OCI-LY3 (cell line): ENCODE measurements at regions not wholly inside any gene's neighbourhood (a gene's known extent, or its start where the extent isn't known, plus 50 kb on each side); places are given as distances from the start of the nearest gene placed in this dataset.

Source experiments
- H2AFZ ChIP-seq: fragments of 200-600, 300-600 bp; shearing (Covaris generic); 2 replicates; pipeline ENCODE4 v1.6.0; 2014; ENCODE audit warnings: antibody characterized with exemption, low read depth, low read length
- H3K27ac ChIP-seq: fragments of 200-600, 300-600 bp; sonication (generic); 2 replicates; pipeline ENCODE4 v1.5.1; 2014; ENCODE audit warnings: mild to moderate bottlenecking, low read length, moderate library complexity, mixed read lengths
- H3K27me3 ChIP-seq: fragments of 200-600, 300-600 bp; sonication (generic); 2 replicates; pipeline ENCODE4 v1.6.1; 2014; ENCODE audit warnings: low read depth, low read length, mixed read lengths
- H3K36me3 ChIP-seq: fragments of 200-600, 300-600 bp; sonication (generic); replicated peaks from 2 replicates; pipeline ENCODE3; 2014; ENCODE audit warnings: low read depth, low read length, mixed read lengths
- H3K4me1 ChIP-seq: fragments of 300-600, 200-600 bp; sonication (generic); 2 replicates; pipeline ENCODE4 v1.6.1; 2014; ENCODE audit warnings: low read length, mixed read lengths
- H3K4me2 ChIP-seq: fragments of 200-600, 300-600 bp; sonication (generic); 2 replicates; pipeline ENCODE4 v1.6.1; 2014; ENCODE audit warnings: low read length, mixed read lengths
- H3K4me3 ChIP-seq: fragments of 300-600, 200-600 bp; sonication (generic); 2 replicates; pipeline ENCODE4 v1.5.1; 2014; ENCODE audit warnings: antibody characterized with exemption, mild to moderate bottlenecking, low read length, moderate library complexity
- H3K79me2 ChIP-seq: fragments of 300-600, 200-600 bp; shearing (Covaris generic); 2 replicates; pipeline ENCODE4 v1.6.1; 2014; ENCODE audit warnings: mild to moderate bottlenecking, low read length, mixed read lengths
- H3K9ac ChIP-seq: fragments of 300-600, 200-600 bp; shearing (Covaris generic); 2 replicates; pipeline ENCODE4 v1.6.0; 2014; ENCODE audit warnings: mild to moderate bottlenecking, low read length, moderate library complexity
- H3K9me3 ChIP-seq: fragments of 200-600, 300-600 bp; shearing (Covaris generic); 2 replicates; pipeline ENCODE4 v1.6.1; 2014; ENCODE audit warnings: low read length, mixed read lengths; ENCODE audit not compliant: insufficient read depth
- H4K20me1 ChIP-seq: fragments of 200-600, 300-600 bp; sonication (generic); 2 replicates; pipeline ENCODE4 v1.6.1; 2016; ENCODE audit warnings: low read length, mixed read lengths; ENCODE audit not compliant: insufficient read depth
- EZH2phosphoT487 ChIP-seq: fragments of 200-600 bp; shearing (Covaris generic); IDR thresholded peaks from 2 replicates; pipeline ENCODE4 v1.6.1; 2018; ENCODE audit warnings: antibody characterized with exemption, mixed run types, low read depth
- TF ChIP-seq, protein P1 (sequence below): fragments of 200-600, 300-600 bp; sonication (generic); IDR thresholded peaks from 2 replicates; pipeline ENCODE4 v1.5.1; 2014; ENCODE audit warnings: antibody characterized with exemption, low read length, low read depth

DNA sequence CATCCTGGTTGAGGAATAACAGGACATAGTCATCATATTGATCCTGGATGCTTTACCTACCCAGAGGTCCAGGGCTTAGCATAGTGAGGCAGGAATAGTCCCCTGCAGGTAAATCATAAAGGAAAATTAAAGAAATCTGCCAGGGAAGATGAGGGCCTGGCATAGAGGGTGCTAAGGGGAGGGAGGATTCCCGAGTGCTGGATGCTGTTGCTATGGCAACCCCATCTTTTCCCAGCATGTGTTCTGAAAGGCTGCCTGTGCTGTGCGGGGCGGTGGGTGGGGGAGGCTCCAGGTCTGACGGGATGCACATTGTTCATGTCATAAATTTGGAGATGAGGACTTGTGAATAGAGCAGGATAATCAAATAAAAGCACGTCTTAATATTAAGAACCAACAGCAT is 212.6 kb upstream of the PCSK2 start:
- TF ChIP-seq EZH2phosphoT487 = no peak
- TF ChIP-seq, protein P1, sequence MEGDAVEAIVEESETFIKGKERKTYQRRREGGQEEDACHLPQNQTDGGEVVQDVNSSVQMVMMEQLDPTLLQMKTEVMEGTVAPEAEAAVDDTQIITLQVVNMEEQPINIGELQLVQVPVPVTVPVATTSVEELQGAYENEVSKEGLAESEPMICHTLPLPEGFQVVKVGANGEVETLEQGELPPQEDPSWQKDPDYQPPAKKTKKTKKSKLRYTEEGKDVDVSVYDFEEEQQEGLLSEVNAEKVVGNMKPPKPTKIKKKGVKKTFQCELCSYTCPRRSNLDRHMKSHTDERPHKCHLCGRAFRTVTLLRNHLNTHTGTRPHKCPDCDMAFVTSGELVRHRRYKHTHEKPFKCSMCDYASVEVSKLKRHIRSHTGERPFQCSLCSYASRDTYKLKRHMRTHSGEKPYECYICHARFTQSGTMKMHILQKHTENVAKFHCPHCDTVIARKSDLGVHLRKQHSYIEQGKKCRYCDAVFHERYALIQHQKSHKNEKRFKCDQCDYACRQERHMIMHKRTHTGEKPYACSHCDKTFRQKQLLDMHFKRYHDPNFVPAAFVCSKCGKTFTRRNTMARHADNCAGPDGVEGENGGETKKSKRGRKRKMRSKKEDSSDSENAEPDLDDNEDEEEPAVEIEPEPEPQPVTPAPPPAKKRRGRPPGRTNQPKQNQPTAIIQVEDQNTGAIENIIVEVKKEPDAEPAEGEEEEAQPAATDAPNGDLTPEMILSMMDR = no peak

DNA sequence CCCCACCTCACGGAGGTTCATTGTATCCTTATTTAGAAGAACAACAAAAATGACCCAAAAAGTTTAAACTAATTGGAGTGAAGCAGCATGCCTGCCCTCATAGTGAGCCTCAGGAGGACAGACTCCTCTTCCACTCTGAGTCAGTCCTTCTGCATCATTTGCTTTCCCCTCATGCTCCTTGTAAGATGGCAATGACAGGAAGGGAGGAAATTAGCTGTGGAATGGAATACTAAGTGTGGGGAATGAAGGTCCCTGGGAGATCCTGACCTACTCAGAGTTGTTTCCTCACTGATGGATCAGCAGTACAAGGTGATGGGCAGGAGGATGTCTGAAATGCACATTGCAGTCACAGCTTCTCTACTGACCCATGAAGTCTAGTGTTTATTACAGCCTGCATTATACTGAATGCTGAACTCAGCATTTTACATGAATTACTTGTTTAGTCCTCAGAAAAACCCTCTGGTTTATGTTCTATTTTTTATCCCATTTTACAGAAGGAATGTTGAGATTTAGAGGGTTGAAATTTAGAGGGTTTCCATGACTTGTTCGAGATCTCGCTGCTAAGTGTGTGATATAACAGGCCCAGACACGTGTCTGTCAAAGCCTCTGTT is 212.0 kb upstream of the PCSK2 start:
- no peak overlapping the region for H3K27ac ChIP-seq
- H3K9ac ChIP-seq = no peak overlapping the region
- H2AFZ ChIP-seq = no peak overlapping the region
- no peaks in the 10 kb centered on the region for H3K9me3 ChIP-seq
- TF ChIP-seq, protein P1 = no peak
- TF ChIP-seq EZH2phosphoT487 = no peak
- peaks cover 3% of the 10 kb centered on the region; the same call in 1 of the 2 replicates for H3K27me3 ChIP-seq
- H3K36me3 ChIP-seq = no peaks in the 10 kb centered on the region
- H3K4me1 ChIP-seq = no peaks in the 10 kb centered on the region
- no peaks in the 10 kb centered on the region for H3K79me2 ChIP-seq
- no peaks in the 10 kb centered on the region for H4K20me1 ChIP-seq
- H3K4me2 ChIP-seq = no peak overlapping the region
- H3K4me3 ChIP-seq = no peak overlapping the region

More for the DNA sequence above, 212.6 kb upstream of the PCSK2 start:
- Histone ChIP-seq H4K20me1 (no peaks in the 10 kb centered on the region), H3K9me3 (no peaks in the 10 kb centered on the region), H3K79me2 (no peaks in the 10 kb centered on the region), H3K4me1 (0 out of 2 replicates have a peak, but pooled peaks cover 1% of the 10 kb centered on the region), H3K9ac (no peak overlapping the region), H3K36me3 (no peaks in the 10 kb centered on the region), H3K4me2 (no peak overlapping the region), H3K27me3 (peaks cover 3% of the 10 kb centered on the region; the same call in 1 of the 2 replicates), H3K27ac (no peak overlapping the region), H2AFZ (no peak overlapping the region), H3K4me3 (no peak overlapping the region)

DNA sequence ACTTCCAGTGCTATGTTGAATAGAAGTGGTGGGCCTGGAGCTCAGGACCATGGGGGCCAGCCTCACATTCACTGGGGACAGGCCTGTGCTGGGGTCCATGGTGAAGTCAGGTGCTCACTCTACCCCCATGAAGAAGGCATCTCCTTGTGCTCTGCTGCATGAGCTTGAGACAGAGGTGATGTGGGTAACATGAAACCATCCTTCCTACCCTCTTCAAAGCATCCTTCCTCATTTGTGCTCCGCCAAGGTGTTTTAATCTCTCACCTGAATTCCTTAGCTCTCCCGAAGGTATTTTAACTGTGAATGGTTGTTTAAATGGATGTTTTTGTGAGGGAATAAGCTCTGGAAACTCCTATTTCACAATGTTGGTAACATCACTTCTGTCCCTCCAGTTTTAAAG is 209.6 kb upstream of the PCSK2 start:
- Histone ChIP-seq H3K27ac (no peak overlapping the region), H3K4me2 (no peak overlapping the region), H3K9ac (no peak overlapping the region)

DNA sequence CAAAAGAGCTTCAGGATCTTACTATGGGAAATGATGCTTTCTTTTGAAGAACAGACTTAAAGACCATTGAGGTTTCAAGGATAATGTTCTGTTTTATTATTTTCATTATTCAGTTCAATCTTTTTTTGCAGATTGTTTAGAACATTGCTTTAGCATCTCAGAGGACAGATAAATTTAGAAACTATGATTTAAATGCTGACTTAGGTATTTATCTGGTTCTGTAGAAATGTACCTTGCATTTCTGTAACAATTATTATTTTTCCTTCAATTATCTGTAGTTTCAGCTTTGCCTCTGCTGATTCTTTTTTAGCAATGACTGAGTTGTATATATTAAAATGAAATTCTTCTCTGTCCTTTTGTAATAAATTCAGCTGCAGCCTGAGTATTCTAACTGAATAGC is 205.4 kb upstream of the PCSK2 start:
- no peaks in the 10 kb centered on the region for H3K79me2 ChIP-seq
- H3K27me3 ChIP-seq = peaks cover 10% of the 10 kb centered on the region; the same call in 1 of the 2 replicates
- H3K9ac ChIP-seq = no peak overlapping the region
- H2AFZ ChIP-seq = no peak overlapping the region
- H3K27ac ChIP-seq = no peak overlapping the region
- no peak overlapping the region for H3K4me2 ChIP-seq
- no peaks in the 10 kb centered on the region for H3K36me3 ChIP-seq
- H4K20me1 ChIP-seq = no peaks in the 10 kb centered on the region
- no peaks in the 10 kb centered on the region for H3K4me1 ChIP-seq
- H3K9me3 ChIP-seq = no peaks in the 10 kb centered on the region
- no peak for TF ChIP-seq EZH2phosphoT487
- TF ChIP-seq, protein P1 = no peak
- H3K4me3 ChIP-seq = no peak overlapping the region

More for the DNA sequence above, 209.6 kb upstream of the PCSK2 start:
- no peaks in the 10 kb centered on the region for H3K36me3 ChIP-seq
- H3K27me3 ChIP-seq = 0 out of 2 replicates have a peak, but pooled peaks cover 3% of the 10 kb centered on the region
- H3K9me3 ChIP-seq = no peaks in the 10 kb centered on the region
- H4K20me1 ChIP-seq = no peaks in the 10 kb centered on the region
- H3K4me1 ChIP-seq = no peaks in the 10 kb centered on the region
- H3K79me2 ChIP-seq = no peaks in the 10 kb centered on the region
- no peak overlapping the region for H3K4me3 ChIP-seq
- TF ChIP-seq, protein P1 = no peak
- no peak for TF ChIP-seq EZH2phosphoT487
- H2AFZ ChIP-seq = no peak overlapping the region
